H9 (cell line): ENCODE measurements at regions not wholly inside any gene's neighbourhood (a gene's known extent, or its start where the extent isn't known, plus 50 kb on each side); places are given as distances from the start of the nearest gene placed in this dataset.

Source experiments
- DNase-seq: peaks from one replicate; pipeline ENCODE4 v3.0.0-alpha.2; 2017
- H2AFZ ChIP-seq: one replicate; pipeline ENCODE4 v1.6.1; 2013; ENCODE audit warnings: mild to moderate bottlenecking, low read length, control low read depth, moderate library complexity
- H2AK5ac ChIP-seq: 2 replicates; pipeline ENCODE4 v1.6.1; 2013; ENCODE audit warnings: low read length, control low read depth, mixed read lengths; ENCODE audit not compliant: insufficient read length
- H2BK120ac ChIP-seq: one replicate; pipeline ENCODE4 v1.6.1; 2013; ENCODE audit warnings: low read depth, mild to moderate bottlenecking, low read length, control low read depth, inconsistent platforms; ENCODE audit not compliant: poor library complexity, severe bottlenecking
- H2BK12ac ChIP-seq: 2 replicates; pipeline ENCODE4 v1.6.1; 2013; ENCODE audit warnings: low read length, control low read depth, mixed read lengths, low read depth; ENCODE audit not compliant: insufficient read length
- H2BK15ac ChIP-seq: 2 replicates; pipeline ENCODE4 v1.6.1; 2013; ENCODE audit warnings: low read depth, low read length, control low read depth
- H2BK20ac ChIP-seq: one replicate; pipeline ENCODE4 v1.6.1; 2013; ENCODE audit warnings: low read depth, mild to moderate bottlenecking, low read length, control low read depth, inconsistent platforms; ENCODE audit not compliant: poor library complexity, severe bottlenecking
- H2BK5ac ChIP-seq: 2 replicates; pipeline ENCODE4 v1.6.1; 2013; ENCODE audit warnings: low read length, control low read depth, mixed read lengths; ENCODE audit not compliant: insufficient read length
- H3K14ac ChIP-seq: 2 replicates; pipeline ENCODE4 v1.6.1; 2013; ENCODE audit warnings: low read length, control low read depth; ENCODE audit not compliant: insufficient read depth
- H3K18ac ChIP-seq: 2 replicates; pipeline ENCODE4 v1.6.1; 2013; ENCODE audit warnings: low read depth, mild to moderate bottlenecking, mixed read lengths, low read length, control low read depth; ENCODE audit not compliant: insufficient read length
- H3K23ac ChIP-seq: 2 replicates; pipeline ENCODE4 v1.6.1; 2013; ENCODE audit warnings: low read length, control low read depth, mixed read lengths, low read depth; ENCODE audit not compliant: insufficient read length
- H3K23me2 ChIP-seq: 2 replicates; pipeline ENCODE4 v1.6.1; 2013; ENCODE audit warnings: low read depth, mild to moderate bottlenecking, mixed read lengths, low read length, control low read depth; ENCODE audit not compliant: insufficient read length, poor library complexity, severe bottlenecking
- H3K27ac ChIP-seq: 2 replicates; pipeline ENCODE4 v1.5.1; 2013; ENCODE audit warnings: low read length, control low read depth, mixed read lengths, low read depth; ENCODE audit not compliant: insufficient read length
- H3K27me3 ChIP-seq: 2 replicates; pipeline ENCODE4 v1.6.1; 2013; ENCODE audit warnings: low read length, control low read depth, inconsistent platforms; ENCODE audit not compliant: insufficient read depth
- H3K4ac ChIP-seq: 2 replicates; pipeline ENCODE4 v1.6.1; 2013; ENCODE audit warnings: low read depth, mild to moderate bottlenecking, control low read depth, inconsistent platforms, low read length, moderate library complexity
- H3K4me1 ChIP-seq: 2 replicates; pipeline ENCODE4 v1.6.1; 2013; ENCODE audit warnings: low read length, control low read depth, inconsistent platforms; ENCODE audit not compliant: insufficient read depth
- H3K4me2 ChIP-seq: 2 replicates; pipeline ENCODE4 v1.6.1; 2013; ENCODE audit warnings: low read length, control low read depth, mixed read lengths; ENCODE audit not compliant: insufficient read length, insufficient read depth
- H3K56ac ChIP-seq: 2 replicates; pipeline ENCODE4 v1.6.1; 2013; ENCODE audit warnings: low read depth, mild to moderate bottlenecking, mixed read lengths, low read length, control low read depth; ENCODE audit not compliant: insufficient read length
- H3K79me1 ChIP-seq: 2 replicates; pipeline ENCODE4 v1.6.1; 2013; ENCODE audit warnings: low read depth, mild to moderate bottlenecking, moderate library complexity, low read length, control low read depth, inconsistent platforms; ENCODE audit not compliant: insufficient read depth, poor library complexity, severe bottlenecking
- H3K79me2 ChIP-seq: 2 replicates; pipeline ENCODE4 v1.6.1; 2013; ENCODE audit warnings: low read length, control low read depth, inconsistent platforms; ENCODE audit not compliant: insufficient read depth
- H3K9ac ChIP-seq: 2 replicates; pipeline ENCODE4 v1.6.1; 2013; ENCODE audit warnings: low read length, control low read depth, mixed read lengths; ENCODE audit not compliant: insufficient read length; ENCODE audit errors: extremely low read depth
- H3K9me3 ChIP-seq: one replicate; pipeline ENCODE4 v1.6.1; 2013; ENCODE audit warnings: low read depth, low read length, inconsistent platforms; ENCODE audit not compliant: control insufficient read depth
- H3T11ph ChIP-seq: one replicate; pipeline ENCODE4 v1.6.1; 2013; ENCODE audit warnings: mild to moderate bottlenecking, low read length, control low read depth, inconsistent platforms
- H4K20me1 ChIP-seq: one replicate; pipeline ENCODE4 v1.6.1; 2013; ENCODE audit not compliant: control insufficient read depth, insufficient read length, insufficient read depth
- H4K5ac ChIP-seq: 2 replicates; pipeline ENCODE4 v1.6.1; 2013; ENCODE audit warnings: low read depth, mild to moderate bottlenecking, mixed read lengths, low read length, control low read depth; ENCODE audit not compliant: insufficient read length
- H4K8ac ChIP-seq: replicated peaks from 2 replicates; pipeline ENCODE4 v1.6.1; 2013; ENCODE audit warnings: low read length, control low read depth, mixed read lengths, low read depth; ENCODE audit not compliant: insufficient read length
- H4K91ac ChIP-seq: 2 replicates; pipeline ENCODE4 v1.6.1; 2013; ENCODE audit warnings: low read depth, mild to moderate bottlenecking, moderate library complexity, mixed read lengths, low read length, control low read depth; ENCODE audit not compliant: insufficient read length
- H3K27ac Mint-ChIP-seq, 3 experiments: 2 replicates in 2 of 3; 3 replicates in 1 of 3; pipeline ENCODE4 v1.8.0; 2020 to 2021; ENCODE audit warnings: mixed read lengths in 3 of 3, mild to moderate bottlenecking in 1 of 3, moderate library complexity in 1 of 3
- H3K27me3 Mint-ChIP-seq: 2 replicates; pipeline ENCODE4 v1.8.0; 2021; ENCODE audit warnings: low read depth, mild to moderate bottlenecking, moderate library complexity, mixed read lengths
- H3K36me3 Mint-ChIP-seq, 3 experiments: 2 replicates in 2 of 3; 3 replicates in 1 of 3; pipeline ENCODE4 v1.8.0; 2020 to 2021; ENCODE audit warnings: low read depth in 3 of 3, mixed read lengths in 3 of 3; ENCODE audit not compliant: insufficient read depth in 1 of 3
- H3K4me1 Mint-ChIP-seq, 2 experiments: 2 replicates each; pipeline ENCODE4 v1.8.0; 2020; ENCODE audit warnings: mixed read lengths in 2 of 2
- H3K4me3 Mint-ChIP-seq, 2 experiments: 2 replicates in 1 of 2; 3 replicates in 1 of 2; pipeline ENCODE4 v1.8.0; 2020 to 2021; ENCODE audit warnings: mild to moderate bottlenecking in 2 of 2, mixed read lengths in 2 of 2, moderate library complexity in 1 of 2
- H3K9me3 Mint-ChIP-seq, 2 experiments: 2 replicates in 1 of 2; 3 replicates in 1 of 2; pipeline ENCODE4 v1.8.0; 2020; ENCODE audit warnings: mild to moderate bottlenecking in 2 of 2, mixed read lengths in 2 of 2, moderate library complexity in 1 of 2
- CTCF ChIP-seq: fragments of 200-600 bp; sonication (generic); conservative IDR thresholded peaks from 3 replicates; pipeline ENCODE4 v1.8.0; 2021; ENCODE audit warnings: antibody characterized with exemption, mild to moderate bottlenecking
- WGBS: extraction: QIAGEN DNeasy Blood & Tissue Kit; methylation state at CpG from one replicate; pipeline ENCODE4 v1.1.7; 2013; ENCODE audit warnings: missing lambda C conversion rate, low lambda C conversion rate, mixed read lengths; ENCODE audit not compliant: insufficient read length; ENCODE audit errors: extremely low coverage; 5-methylcytosine and 5-hydroxymethylcytosine counted together

GRCh38 chr22:48318173-48318572 is 1509.5 kb downstream of the BRD1 start:
- H3K79me1 ChIP-seq: no peaks in the 10 kb centered on the region
- no peak overlapping the region for H3K4ac ChIP-seq
- H3K27me3 ChIP-seq: no peaks in the 10 kb centered on the region
- H2AFZ ChIP-seq: no peak overlapping the region
- H4K91ac ChIP-seq: no peak overlapping the region
- no peak overlapping the region for H2BK20ac ChIP-seq
- no peak overlapping the region for H2BK15ac ChIP-seq
- H3K27ac Mint-ChIP-seq: no peak overlapping the region
- H3K36me3 Mint-ChIP-seq: no peaks in the 10 kb centered on the region
- no peak overlapping the region for H3K56ac ChIP-seq
- H3K27ac ChIP-seq: no peak overlapping the region
- no peak overlapping the region for H3K23ac ChIP-seq
- H3K27me3 Mint-ChIP-seq: peaks cover 17% of the 10 kb centered on the region
- H2BK120ac ChIP-seq: no peak overlapping the region
- no peak overlapping the region for H2BK5ac ChIP-seq
- no peak overlapping the region for H3K18ac ChIP-seq
- H3K23me2 ChIP-seq: no peaks in the 10 kb centered on the region
- no peaks in the 10 kb centered on the region for H3K9me3 ChIP-seq
- H3K4me3 Mint-ChIP-seq: no peak overlapping the region
- no peak overlapping the region for H3K14ac ChIP-seq
- H4K5ac ChIP-seq: no peak overlapping the region
- no peak overlapping the region for H3T11ph ChIP-seq
- H3K4me1 Mint-ChIP-seq: peaks cover 27 to 29% of the 10 kb centered on the region in 2 experiments
- TF ChIP-seq CTCF: no peak
- no CpG with 5 or more reads among the region's 6 CpGs for WGBS
- peaks cover 2 to 3% of the 10 kb centered on the region in 2 experiments; a peak in 4 of 5 replicates for H3K9me3 Mint-ChIP-seq
- no peak overlapping the region for H4K8ac ChIP-seq
- DNase-seq: no peak
- peaks cover 3% of the 10 kb centered on the region; the same call in 1 of the 2 replicates for H3K4me1 ChIP-seq
- H3K79me2 ChIP-seq: no peaks in the 10 kb centered on the region
- no peak overlapping the region for H3K9ac ChIP-seq
- H2AK5ac ChIP-seq: no peak overlapping the region
- H4K20me1 ChIP-seq: no peaks in the 10 kb centered on the region
- no peak overlapping the region for H3K4me2 ChIP-seq
- no peak overlapping the region for H2BK12ac ChIP-seq
